ENCODE measurements at regions not wholly inside any gene's neighbourhood (a gene's known extent, or its start where the extent isn't known, plus 50 kb on each side); places are given as distances from the start of the nearest gene placed in this dataset.
"Not testable (repeated sequence)": the region's sequence is repeated elsewhere in the genome, so short reads cannot be mapped to it uniquely, and the experiment has no call there.

- DNase-seq (ENCODE audit: low read depth), result no peak
Observed at GRCh38 chr20:29687438-29687837, 1570.0 kb upstream of the DEFB115 start.

- DNase-seq (ENCODE audit: low read depth), result peak; percentile 7
Observed at GRCh38 chr20:29689411-29690225, 1567.8 kb upstream of the DEFB115 start.

- DNase-seq (ENCODE audit: low read depth), result no peak
Observed at GRCh38 chr20:29690274-29690673, 1567.2 kb upstream of the DEFB115 start.

DNA sequence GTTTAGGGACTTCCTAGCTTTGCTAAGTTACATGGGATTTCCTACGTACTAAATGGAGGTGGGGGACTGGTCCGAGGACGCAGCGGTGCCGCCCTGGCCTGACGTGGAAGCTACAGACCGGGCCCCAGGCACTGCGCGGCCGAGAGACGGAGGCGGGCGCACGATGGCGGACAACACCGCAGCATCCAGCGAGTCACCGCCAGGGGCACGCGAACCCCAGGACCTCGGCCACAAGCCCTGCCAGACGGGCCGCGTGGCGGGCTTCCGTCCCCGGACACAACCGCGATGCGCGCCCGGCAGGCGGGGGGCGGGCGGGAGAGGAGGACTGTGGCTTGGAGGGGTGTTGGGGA is 1516.9 kb upstream of the DEFB115 start:
- no peak for DNase-seq (ENCODE audit: low read depth)

DNA sequence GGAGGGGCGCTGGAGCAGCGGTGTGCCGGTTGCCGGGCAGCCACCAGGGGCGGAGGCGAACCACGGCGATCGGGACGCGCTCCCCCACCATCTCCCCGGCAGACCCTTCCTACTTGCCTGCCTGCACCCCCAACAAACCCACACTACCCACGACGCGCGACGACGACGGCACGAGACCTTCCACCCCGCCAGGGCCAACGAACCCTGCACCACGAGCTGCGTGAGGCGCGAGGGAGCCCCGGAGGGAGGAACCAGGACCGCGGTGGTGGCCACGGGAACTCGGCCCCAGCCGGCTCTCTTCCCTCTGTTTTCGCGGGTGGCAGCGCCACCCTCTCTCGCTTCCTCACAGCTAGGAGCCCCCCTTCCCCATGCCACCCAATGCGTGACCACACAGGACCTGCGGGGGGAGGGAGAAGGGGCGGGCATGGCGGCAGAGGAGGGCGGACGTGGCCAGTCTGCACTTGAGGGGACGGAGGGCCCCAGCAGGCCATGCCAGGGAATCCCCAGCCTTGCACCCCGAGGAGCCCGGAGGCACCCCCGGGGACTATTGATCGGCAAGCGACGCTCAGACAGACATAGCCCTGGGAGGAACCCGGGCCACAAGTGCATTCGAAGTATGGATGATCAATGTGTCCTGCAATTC is 1516.4 kb upstream of the DEFB115 start:
- DNase-seq (ENCODE audit: low read depth), result no peak

DNA sequence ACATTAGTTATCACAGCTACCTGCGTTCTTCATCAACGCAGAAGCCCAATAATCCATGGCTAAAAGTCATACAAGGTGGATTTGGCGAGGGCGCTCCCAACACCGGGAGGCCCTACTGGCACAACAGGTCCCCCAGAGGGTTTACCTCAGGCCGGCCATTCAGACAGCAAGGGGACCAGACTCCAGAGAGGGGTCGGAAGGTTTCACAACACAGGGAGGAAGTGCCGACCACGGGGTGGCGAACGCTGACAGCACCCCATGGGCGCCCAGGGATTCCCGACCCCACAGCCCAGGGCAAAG is 1515.9 kb upstream of the DEFB115 start:
- no peak for DNase-seq (ENCODE audit: low read depth)

DNA sequence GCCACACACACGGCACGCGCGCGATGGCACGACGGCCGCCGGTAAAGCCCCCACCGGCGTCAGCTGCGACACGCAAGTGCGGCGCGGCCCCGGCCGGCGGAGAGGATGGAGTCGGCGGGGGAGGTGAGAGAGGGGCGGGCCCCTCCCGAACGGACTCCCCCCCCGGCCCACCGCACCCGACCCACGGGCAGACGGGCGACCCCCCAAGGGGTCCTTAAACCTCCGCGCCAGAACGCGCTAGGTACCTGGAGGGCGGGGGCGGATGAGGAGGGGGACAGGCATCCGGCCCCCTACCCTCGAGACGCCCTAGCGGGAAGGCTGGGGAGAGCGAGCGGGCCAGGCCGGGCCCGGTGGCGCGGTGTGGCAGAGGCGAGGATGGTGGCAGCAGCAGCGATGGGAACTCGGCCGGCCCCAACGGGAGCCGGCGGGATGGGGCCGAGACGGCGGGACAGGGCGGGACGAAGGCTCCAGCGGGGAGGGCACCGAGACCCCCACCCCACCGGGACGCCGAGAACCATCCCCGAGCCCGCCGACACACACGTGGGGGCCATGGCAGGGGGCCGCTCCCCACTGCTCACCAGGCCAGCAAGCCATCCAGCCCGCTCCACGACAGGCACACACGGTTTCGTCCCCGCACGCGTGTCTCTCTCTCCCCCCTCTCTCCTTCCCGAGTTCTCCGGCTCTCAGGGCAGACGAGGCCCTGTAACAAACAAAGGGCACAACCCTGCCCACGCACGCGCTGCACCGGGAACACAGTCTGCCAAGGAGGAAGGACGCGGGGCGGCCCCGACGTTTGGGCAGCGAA is 1515.4 kb upstream of the DEFB115 start:
- no peak for DNase-seq (ENCODE audit: low read depth)

GRCh38 chr20:29742699-29743100 is 1514.8 kb upstream of the DEFB115 start:
- no peak for DNase-seq (ENCODE audit: low read depth)

DNA sequence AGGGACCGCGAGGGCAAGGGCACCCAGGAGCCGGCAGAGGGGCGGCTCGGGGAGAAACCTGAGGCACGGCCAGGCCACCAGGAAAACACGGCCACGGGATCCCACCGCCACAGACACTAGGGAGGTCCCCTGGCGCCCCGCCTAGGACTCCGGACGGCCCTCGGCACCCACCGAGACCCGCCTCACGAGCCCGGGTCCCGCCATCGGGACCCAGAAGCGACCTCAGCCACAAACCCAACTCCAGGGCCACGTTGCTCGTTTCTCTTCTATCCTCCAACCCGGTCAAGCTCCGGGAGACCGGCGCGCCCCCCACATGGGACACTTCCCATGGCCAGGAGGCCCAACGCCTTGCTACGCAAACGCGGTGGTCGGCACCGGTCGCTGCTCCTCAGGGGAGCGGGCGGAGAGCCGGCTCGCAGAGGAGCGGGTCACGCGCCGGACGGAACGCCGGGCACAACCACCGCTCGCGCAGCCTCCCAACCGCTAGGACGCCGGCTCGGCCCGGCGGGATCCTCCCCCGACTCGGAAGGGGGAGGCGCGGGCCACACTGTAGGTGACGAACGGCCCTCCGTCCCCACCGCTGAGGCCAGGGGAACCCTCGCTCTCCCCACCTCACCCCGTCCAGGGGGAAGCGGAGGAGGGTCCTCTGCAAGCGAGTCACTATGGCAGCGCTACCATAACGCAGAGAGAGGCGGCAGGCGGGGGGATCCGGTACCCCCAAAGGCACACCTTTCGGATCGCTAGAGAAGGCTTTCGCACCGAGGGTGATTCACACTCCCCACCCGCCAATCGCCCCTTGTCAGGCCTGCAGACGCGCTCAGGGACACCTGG is 1514.1 kb upstream of the DEFB115 start:
- no peak for DNase-seq (ENCODE audit: low read depth)

DNA sequence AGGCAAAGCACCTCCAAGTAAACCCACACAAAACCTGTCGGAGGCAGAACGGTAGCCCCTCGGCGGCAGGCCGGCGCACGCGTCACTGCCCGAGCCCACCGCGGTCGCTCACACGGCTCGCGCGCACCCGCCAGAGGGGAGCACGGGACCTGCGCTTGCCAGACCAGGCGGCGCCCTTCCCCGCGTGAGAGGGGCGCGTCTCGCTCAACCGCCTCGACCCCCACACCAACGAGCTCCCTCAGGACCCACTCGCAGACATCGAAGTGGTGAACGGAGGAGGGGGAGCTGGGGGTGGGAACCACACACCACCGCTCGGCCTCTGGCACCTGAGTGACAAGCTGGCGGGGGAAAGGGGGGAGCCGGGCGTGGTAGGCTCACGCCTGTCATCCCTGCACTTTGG is 1513.4 kb upstream of the DEFB115 start:
- no peak for DNase-seq (ENCODE audit: low read depth)

- DNase-seq (ENCODE audit: low read depth), result not testable (repeated sequence)
Observed at GRCh38 chr20:29745534-29746245, 1511.8 kb upstream of the DEFB115 start.

DNA sequence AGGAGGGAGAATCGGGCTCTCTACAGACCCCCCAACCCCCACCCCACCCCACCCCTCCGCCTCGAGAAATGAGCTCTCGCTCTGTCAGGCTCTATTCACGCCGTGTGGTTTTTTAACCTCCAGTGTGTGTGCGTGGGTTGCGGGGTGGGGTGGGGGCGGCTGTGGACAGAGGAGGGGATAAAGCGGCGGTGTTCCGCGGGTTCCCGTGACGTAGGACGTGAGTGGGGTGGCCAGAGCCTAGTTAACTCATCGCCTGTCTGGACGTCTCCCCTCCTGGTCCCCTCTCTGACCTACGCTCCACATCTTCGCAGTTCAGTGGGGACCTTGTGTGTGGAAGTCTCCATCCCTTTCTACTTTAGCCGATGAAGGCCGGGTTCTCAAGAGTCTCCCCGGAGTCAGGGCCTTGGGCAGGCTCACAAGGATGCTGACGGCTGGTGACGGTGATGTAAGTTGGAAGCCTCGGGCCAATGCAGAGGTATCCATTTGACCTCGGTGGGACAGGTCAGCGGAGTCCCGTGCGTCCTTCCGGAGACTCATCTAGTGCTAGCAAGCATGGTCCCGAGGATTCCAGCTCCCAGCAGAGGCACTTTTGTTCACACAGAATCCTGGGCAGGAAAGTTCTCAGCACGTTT is 1507.1 kb upstream of the DEFB115 start:
- no peak for DNase-seq (ENCODE audit: low read depth)

- not testable (repeated sequence) for DNase-seq (ENCODE audit: low read depth)
Observed at GRCh38 chr20:29752644-29753425, 1504.6 kb upstream of the DEFB115 start.

DNA sequence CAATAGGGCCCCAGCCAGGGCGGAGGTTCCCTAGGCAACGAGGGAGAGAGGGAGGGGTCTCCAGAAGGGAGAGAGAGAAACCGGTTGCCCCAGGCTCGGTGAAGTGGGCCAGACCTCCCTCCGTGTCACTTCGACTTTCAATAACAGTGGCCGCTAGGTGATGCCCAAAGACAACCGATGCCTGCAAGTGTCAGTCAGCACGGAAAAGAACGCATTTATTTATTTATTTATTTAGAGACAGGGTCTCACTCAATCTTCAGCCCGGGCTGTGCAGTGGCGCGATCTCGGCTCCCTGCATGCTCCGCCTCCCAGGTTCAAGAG is 1504.1 kb upstream of the DEFB115 start:
- not testable (repeated sequence) for DNase-seq (ENCODE audit: low read depth)

DNA sequence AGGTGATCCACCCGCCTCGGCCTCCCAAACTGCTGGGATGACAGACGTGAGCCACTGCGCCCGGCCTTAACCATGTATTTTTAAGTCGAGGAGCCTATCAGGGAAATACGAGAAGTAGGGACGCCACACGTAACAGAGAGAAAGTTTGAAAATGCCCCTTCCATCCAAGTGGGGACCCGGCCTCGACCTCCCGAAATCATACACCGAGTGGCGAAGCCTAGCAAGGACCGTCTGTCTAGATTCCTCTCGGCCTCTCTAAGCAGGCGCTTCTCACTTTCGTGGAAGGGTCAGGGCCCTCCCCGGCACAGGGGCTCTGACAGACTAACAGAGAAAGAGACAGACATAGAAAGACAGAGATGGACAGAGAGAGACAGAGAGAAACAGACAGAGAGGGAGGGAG is 1503.6 kb upstream of the DEFB115 start:
- DNase-seq (ENCODE audit: low read depth), result not testable (repeated sequence)

DNA sequence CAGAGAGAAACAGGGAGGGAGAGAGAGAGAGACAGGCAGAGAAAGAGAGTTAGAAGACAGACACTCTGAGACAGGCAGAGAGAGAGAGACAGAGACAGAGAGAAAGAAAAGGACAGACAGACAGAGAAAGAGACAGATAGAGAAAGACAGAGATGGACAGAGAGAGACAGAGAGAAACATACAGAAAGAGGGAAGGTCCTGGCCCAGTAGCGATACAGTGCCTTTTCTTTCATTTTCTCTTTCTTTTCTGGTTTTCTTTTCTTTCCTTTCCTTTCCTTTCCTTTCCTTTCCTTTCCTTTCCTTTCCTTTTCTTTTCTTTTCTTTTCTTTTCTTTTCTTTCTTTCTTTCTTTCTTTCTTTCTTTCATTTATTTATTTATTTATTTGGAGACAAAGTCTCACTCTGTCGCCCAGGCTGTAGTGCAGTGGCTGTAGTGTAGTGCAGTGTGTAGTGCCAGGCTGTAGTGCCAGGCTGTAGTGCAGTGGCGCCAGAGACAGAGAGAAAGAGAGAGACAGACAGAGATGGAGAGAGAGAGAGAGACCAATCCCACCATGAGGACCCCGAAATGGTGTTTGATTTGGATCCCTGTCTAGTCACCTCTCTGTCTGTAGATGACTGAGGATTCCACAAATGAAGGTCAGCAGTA is 1501.5 kb upstream of the DEFB115 start:
- not testable (repeated sequence) for DNase-seq (ENCODE audit: low read depth)

DNA sequence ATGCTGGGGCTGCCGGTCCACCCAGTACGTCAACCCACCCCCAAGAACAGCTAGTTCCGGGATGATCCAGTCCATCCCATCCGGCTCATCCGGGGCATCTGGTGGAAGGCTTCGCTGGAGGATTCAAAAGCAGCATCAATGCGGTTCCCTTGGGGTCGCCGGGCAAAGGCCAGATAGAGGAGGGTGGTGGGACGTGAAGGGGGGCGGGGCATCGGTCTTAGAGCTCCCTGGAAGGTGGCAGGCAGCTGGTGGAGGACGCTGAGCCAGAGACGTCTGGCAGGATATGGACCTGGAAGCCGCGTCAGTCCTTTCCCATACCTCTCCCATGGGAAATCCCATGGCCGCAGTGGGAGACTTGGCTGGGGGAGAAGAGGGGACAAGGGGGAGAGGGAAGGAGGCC is 1500.8 kb upstream of the DEFB115 start:
- no peak for DNase-seq (ENCODE audit: low read depth)

GRCh38 chr20:29761621-29762385 is 1495.7 kb upstream of the DEFB115 start:
- not testable (repeated sequence) for DNase-seq (ENCODE audit: low read depth)

DNA sequence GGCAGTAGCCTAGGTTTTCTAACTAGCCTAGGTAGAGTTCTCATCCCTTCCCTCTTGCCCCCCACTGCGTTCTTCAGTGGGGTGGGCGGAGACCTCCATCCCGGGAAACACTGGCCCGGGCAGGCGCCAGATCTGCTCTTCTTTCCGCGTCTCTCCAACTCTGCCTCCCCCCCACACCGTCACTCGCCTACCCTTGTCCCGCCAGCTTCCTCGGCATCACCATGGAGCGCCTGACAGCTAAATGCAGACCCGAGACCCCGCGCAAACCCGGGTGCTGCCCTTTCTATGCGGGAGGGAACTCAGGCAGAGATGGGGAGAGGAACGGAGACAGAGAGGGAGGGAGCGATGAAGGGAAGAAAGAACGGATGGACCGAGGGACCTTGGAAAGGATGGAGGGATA is 1494.8 kb upstream of the DEFB115 start:
- DNase-seq (ENCODE audit: low read depth), result no peak

Data from stimulated activated CD8-positive, alpha-beta memory T cell treated with anti-CD3 and anti-CD28 coated beads, Interleukin-7, amount 100 ng/mL, for 24 hours (primary cell).